ENCODE measurements at regions not wholly inside any gene's neighbourhood (a gene's known extent, or its start where the extent isn't known, plus 50 kb on each side); places are given as distances from the start of the nearest gene placed in this dataset.

DNA sequence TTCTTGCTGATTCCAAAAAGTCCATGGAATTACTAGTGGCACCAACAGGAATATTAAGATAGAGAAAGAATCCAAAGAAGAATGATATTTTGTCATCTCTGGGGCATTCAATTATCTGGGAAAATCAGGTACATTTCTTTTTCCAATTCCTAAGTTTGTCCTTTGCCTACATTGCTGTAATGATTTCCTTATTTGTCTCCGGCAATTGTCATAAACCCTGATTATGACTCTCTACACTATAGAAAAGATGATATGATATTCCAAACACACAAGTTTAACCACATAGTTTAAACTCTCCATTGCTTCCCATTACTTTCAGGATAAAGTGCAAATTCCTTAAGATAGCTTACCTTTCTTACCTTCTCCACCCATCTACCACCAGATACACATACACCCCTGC, 647.0 kb downstream of the PLPP3 start:
- Mint-ChIP-seq H3K4me3 (no peak overlapping the region), H3K36me3 (ENCODE audit: low read depth) (no peaks in the 10 kb centered on the region), H3K9me3 (no peaks in the 10 kb centered on the region), H3K27ac (no peak overlapping the region), H3K4me1 (ENCODE audit: low read depth) (no peaks in the 10 kb centered on the region), H3K27me3 (peaks cover 3% of the 10 kb centered on the region)
- DNase-seq, result no peak

GRCh38 chr1:55931081-55931940, 648.1 kb downstream of the PLPP3 start:
- H3K36me3 Mint-ChIP-seq (ENCODE audit: low read depth), result no peaks in the 10 kb centered on the region
- no peaks in the 10 kb centered on the region for H3K4me1 Mint-ChIP-seq (ENCODE audit: low read depth)
- no peak for DNase-seq
- no peak overlapping the region for H3K4me3 Mint-ChIP-seq
- peaks cover 3% of the 10 kb centered on the region for H3K27me3 Mint-ChIP-seq
- H3K27ac Mint-ChIP-seq, result no peak overlapping the region
- H3K9me3 Mint-ChIP-seq, result no peaks in the 10 kb centered on the region

DNA sequence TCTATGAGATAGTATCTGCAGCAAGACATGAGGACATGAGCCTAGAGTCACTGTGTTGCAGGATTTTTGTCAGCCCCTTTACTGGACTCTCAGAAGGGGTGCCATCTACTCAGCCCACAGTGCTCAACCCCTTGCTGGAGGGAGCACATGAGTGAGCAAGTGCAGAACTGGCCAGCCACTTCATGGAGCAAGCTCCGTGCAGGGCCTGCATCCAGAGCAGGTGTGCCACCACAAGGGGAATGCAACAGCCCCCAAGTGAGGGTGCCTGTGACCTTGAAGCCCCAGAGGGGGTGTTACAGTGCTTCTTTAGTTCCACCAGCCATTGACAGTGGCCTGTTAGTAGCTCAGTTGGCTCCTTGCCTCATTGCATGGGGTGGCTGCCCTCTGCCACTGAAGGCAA, 649.7 kb downstream of the PLPP3 start:
- Mint-ChIP-seq H3K9me3 (no peaks in the 10 kb centered on the region), H3K27ac (no peak overlapping the region), H3K4me3 (no peak overlapping the region), H3K36me3 (ENCODE audit: low read depth) (no peaks in the 10 kb centered on the region), H3K27me3 (peaks cover 3% of the 10 kb centered on the region), H3K4me1 (ENCODE audit: low read depth) (no peaks in the 10 kb centered on the region)
- DNase-seq, result no peak

DNA sequence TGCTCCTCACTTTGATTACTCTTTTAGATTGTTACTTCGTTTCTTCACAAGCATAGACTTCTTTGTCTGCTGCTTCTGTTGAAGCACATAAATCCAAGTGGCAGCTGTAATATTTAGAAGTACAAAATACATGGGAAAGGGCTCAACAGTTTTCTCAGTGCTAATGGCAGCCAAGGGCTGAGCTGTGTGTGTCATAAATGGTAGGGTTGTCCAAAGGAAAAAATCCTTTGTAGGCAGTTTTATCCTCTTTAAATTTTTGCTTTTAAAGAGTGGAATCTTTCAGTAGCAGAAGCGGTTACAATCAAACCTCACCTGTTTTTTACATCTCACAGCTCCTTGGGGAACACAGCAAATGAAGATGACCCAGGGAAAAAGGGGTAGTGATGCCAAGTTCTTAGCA, 650.8 kb downstream of the PLPP3 start:
- Mint-ChIP-seq H3K27ac (no peak overlapping the region), H3K36me3 (ENCODE audit: low read depth) (no peaks in the 10 kb centered on the region), H3K4me3 (no peak overlapping the region), H3K4me1 (ENCODE audit: low read depth) (no peaks in the 10 kb centered on the region), H3K27me3 (peaks cover 3% of the 10 kb centered on the region), H3K9me3 (no peaks in the 10 kb centered on the region)
- no peak for DNase-seq

DNA sequence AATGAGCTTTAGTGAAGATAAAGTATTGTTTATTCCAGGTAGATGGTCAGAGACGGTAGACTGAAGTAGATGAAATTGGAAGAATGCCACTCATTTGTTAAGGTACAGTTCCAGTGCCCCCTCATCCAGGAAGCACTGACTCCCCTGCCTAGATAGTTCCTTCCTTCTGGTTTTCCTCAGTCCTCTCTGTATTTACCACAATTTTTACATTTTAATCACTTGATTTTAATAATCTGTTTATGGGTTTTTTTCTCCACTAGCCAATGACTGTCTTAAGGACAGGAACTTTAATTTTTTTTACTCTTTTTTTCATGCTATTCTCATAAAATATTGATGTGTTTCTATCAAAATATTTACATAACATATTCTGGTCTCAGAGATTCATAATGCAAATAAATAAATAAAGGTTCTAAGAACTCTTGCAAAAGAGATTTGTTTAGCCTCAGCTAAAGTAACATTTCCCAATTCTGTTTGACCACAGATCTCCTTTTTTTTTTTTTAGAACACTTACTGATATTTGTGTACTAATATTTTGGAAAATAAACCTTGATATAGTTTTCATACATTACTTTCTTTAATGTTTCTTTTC, 651.6 kb downstream of the PLPP3 start:
- DNase-seq, result no peak
- Mint-ChIP-seq H3K36me3 (ENCODE audit: low read depth) (no peaks in the 10 kb centered on the region), H3K4me3 (no peak overlapping the region), H3K4me1 (ENCODE audit: low read depth) (no peaks in the 10 kb centered on the region), H3K27me3 (peaks cover 3% of the 10 kb centered on the region), H3K27ac (no peak overlapping the region), H3K9me3 (no peaks in the 10 kb centered on the region)

- no peaks in the 10 kb centered on the region for H3K4me1 Mint-ChIP-seq (ENCODE audit: low read depth)
- peaks cover 3% of the 10 kb centered on the region for H3K27me3 Mint-ChIP-seq
- no peak overlapping the region for H3K4me3 Mint-ChIP-seq
- no peak overlapping the region for H3K27ac Mint-ChIP-seq
- H3K9me3 Mint-ChIP-seq, result no peaks in the 10 kb centered on the region
- no peak for DNase-seq
- no peaks in the 10 kb centered on the region for H3K36me3 Mint-ChIP-seq (ENCODE audit: low read depth)
These were observed 652.4 kb downstream of the PLPP3 start for GRCh38 chr1:55926906-55927471.

DNA sequence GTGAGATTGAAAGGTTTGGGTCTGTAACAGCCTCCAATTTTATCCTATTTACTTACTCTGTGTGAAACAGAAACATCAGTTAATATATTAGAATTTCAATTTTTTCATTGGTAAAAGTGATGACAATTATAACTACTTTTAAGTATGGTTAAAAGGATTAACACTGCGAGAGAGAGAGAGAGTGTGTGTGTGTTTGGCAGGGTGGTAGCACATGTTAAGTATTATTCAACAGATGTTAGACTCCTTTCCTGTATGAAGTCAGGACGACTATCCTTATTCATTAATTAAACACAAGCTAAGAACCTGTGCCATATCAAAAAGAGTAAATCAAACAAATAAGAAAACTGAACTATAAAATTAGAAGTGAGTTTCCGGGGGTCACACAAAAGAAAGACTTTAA, 662.5 kb downstream of the PLPP3 start:
- H3K27me3 Mint-ChIP-seq, result no peaks in the 10 kb centered on the region
- no peak for DNase-seq
- H3K4me1 Mint-ChIP-seq (ENCODE audit: low read depth), result no peaks in the 10 kb centered on the region
- no peaks in the 10 kb centered on the region for H3K36me3 Mint-ChIP-seq (ENCODE audit: low read depth)
- H3K4me3 Mint-ChIP-seq, result no peak overlapping the region
- H3K9me3 Mint-ChIP-seq, result no peaks in the 10 kb centered on the region
- no peak overlapping the region for H3K27ac Mint-ChIP-seq

GRCh38 chr1:55916481-55916880, 662.9 kb downstream of the PLPP3 start:
- H3K27me3 Mint-ChIP-seq, result no peaks in the 10 kb centered on the region
- no peak overlapping the region for H3K4me3 Mint-ChIP-seq
- no peak for DNase-seq
- H3K27ac Mint-ChIP-seq, result no peak overlapping the region
- no peaks in the 10 kb centered on the region for H3K36me3 Mint-ChIP-seq (ENCODE audit: low read depth)
- no peaks in the 10 kb centered on the region for H3K4me1 Mint-ChIP-seq (ENCODE audit: low read depth)
- H3K9me3 Mint-ChIP-seq, result no peaks in the 10 kb centered on the region

GRCh38 chr1:55913565-55913964, 665.8 kb downstream of the PLPP3 start:
- Mint-ChIP-seq H3K27me3 (no peaks in the 10 kb centered on the region), H3K9me3 (no peaks in the 10 kb centered on the region), H3K4me3 (no peak overlapping the region), H3K27ac (no peak overlapping the region), H3K36me3 (ENCODE audit: low read depth) (no peaks in the 10 kb centered on the region), H3K4me1 (ENCODE audit: low read depth) (no peaks in the 10 kb centered on the region)
- no peak for DNase-seq

GRCh38 chr1:55912438-55912837, 666.9 kb downstream of the PLPP3 start:
- no peaks in the 10 kb centered on the region for H3K4me1 Mint-ChIP-seq (ENCODE audit: low read depth)
- no peaks in the 10 kb centered on the region for H3K27me3 Mint-ChIP-seq
- H3K36me3 Mint-ChIP-seq (ENCODE audit: low read depth), result no peaks in the 10 kb centered on the region
- DNase-seq, result no peak
- H3K9me3 Mint-ChIP-seq, result no peaks in the 10 kb centered on the region
- no peak overlapping the region for H3K27ac Mint-ChIP-seq
- H3K4me3 Mint-ChIP-seq, result no peak overlapping the region

DNA sequence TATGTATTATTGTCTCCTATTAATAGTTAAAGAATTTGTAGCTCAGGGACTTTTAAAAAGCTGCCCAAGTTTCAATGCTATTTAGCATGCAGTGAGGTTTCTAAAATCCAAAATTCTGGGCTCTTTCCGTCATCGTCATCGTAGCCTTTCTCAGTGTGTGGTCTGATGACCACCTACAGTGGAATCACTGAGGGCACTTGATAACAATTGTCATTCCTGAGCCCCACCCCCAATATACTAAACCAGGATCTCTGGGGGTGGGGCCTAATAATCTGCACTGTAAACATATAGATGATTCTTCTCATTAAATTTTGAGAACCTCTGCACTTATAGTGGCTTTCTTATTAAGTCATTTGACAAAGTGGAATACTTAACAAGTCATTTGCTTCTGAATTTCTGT, 674.8 kb downstream of the PLPP3 start:
- H3K27ac Mint-ChIP-seq, result no peak overlapping the region
- H3K9me3 Mint-ChIP-seq, result no peaks in the 10 kb centered on the region
- peaks cover 3% of the 10 kb centered on the region for H3K27me3 Mint-ChIP-seq
- no peaks in the 10 kb centered on the region for H3K4me1 Mint-ChIP-seq (ENCODE audit: low read depth)
- no peaks in the 10 kb centered on the region for H3K36me3 Mint-ChIP-seq (ENCODE audit: low read depth)
- no peak for DNase-seq
- H3K4me3 Mint-ChIP-seq, result no peak overlapping the region

DNA sequence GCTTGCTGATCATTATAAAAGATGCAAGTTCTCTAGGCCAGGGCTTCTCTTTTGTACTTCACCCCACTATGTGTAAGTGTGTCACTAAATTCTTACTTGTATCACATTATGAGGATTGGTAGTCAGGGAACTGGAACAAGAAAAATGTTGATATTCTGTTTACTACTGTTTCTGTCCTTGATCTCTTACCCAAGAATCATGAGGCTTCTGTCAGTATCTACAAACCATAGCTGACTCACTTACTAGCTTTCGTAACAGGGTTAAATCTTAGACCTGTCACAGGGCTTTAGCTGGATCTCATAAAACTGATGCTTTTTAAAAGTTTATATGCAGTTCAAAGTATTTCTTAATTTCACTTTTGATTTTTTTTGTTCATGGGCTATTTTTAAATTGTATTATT, 681.2 kb downstream of the PLPP3 start:
- Mint-ChIP-seq H3K4me3 (no peak overlapping the region), H3K27me3 (no peaks in the 10 kb centered on the region), H3K36me3 (ENCODE audit: low read depth) (no peaks in the 10 kb centered on the region), H3K4me1 (ENCODE audit: low read depth) (no peaks in the 10 kb centered on the region), H3K9me3 (peaks cover 13% of the 10 kb centered on the region), H3K27ac (no peak overlapping the region)
- DNase-seq, result no peak

GRCh38 chr1:55896210-55896609, 681.0 kb upstream of the USP24 start:
- H3K27ac Mint-ChIP-seq, result no peak overlapping the region
- H3K9me3 Mint-ChIP-seq, result peaks cover 23% of the 10 kb centered on the region
- no peak for DNase-seq
- no peaks in the 10 kb centered on the region for H3K36me3 Mint-ChIP-seq (ENCODE audit: low read depth)
- no peaks in the 10 kb centered on the region for H3K27me3 Mint-ChIP-seq
- H3K4me3 Mint-ChIP-seq, result no peak overlapping the region
- H3K4me1 Mint-ChIP-seq (ENCODE audit: low read depth), result no peaks in the 10 kb centered on the region

DNA sequence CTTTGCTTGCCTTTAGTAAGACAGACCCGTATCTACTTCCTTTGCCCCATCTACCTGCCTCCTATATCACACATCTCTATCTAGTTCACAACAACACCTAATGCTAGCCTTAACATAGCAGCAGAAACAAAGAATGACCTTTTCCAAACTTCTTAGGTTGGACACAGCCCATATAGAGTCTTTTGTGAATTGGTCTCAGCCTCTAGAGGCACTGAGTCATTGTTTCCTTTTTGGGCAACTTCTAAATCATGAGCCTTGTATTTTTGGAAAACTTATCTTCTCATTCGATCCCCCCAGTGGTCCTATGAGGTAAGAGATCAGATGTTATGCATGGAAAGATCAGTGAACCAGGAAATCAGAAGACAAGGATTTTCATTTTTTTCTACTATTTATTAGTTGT, 679.4 kb upstream of the USP24 start:
- H3K27me3 Mint-ChIP-seq, result no peaks in the 10 kb centered on the region
- no peak overlapping the region for H3K4me3 Mint-ChIP-seq
- no peaks in the 10 kb centered on the region for H3K4me1 Mint-ChIP-seq (ENCODE audit: low read depth)
- H3K9me3 Mint-ChIP-seq, result peaks cover 23% of the 10 kb centered on the region
- H3K36me3 Mint-ChIP-seq (ENCODE audit: low read depth), result no peaks in the 10 kb centered on the region
- H3K27ac Mint-ChIP-seq, result no peak overlapping the region
- no peak for DNase-seq

DNA sequence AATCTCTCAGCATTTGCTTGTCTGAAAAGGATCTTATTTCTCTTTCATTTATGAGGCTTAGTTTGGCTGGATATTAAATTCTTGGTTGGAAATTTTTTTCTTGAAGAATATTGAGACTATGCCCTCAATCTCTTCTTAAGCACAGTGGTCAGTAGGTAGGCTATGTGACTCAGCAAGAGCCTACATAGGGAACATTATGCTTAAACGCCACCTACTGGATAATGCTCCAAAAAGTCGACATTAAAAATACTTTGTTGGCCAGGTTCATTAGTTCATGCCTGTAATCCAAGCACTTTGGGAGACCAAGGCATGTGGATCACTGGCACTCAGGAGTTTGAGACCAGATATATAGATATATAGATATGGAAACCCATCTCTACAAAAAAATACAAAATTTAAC, 678.0 kb upstream of the USP24 start:
- no peaks in the 10 kb centered on the region for H3K36me3 Mint-ChIP-seq (ENCODE audit: low read depth)
- H3K9me3 Mint-ChIP-seq, result peaks cover 23% of the 10 kb centered on the region
- H3K4me1 Mint-ChIP-seq (ENCODE audit: low read depth), result no peaks in the 10 kb centered on the region
- no peak for DNase-seq
- H3K27me3 Mint-ChIP-seq, result no peaks in the 10 kb centered on the region
- no peak overlapping the region for H3K27ac Mint-ChIP-seq
- no peak overlapping the region for H3K4me3 Mint-ChIP-seq

Data from activated T-cell treated with anti-CD3 and anti-CD28 coated beads, Interleukin-2, amount 50 U/mL, for 24 hours (primary cell).